ENCODE measurements at regions not wholly inside any gene's neighbourhood (a gene's known extent, or its start where the extent isn't known, plus 50 kb on each side); places are given as distances from the start of the nearest gene placed in this dataset.

DNA sequence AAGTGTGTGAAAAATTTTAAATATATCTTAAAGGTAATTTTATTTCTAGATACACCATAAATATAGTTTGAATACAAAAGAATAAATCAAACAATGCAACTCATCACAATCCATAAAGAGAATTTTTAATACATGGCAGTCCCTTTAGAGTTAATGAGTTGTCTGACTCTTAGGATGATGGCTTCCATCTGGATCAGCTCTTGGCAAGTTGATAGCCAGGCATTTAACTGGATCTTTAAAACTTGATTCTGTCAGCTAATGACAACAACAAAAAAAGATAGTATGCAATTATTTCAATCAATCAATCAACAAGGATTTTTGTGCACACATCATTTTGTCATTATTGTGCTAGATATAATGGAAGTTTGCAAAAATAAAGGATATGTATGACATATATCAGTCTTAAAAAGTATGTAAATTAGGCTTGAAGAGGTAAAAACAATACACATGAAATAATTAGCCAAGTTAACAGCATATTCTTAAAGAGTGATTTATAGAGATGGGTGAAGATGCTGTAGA is 174.9 kb upstream of the PCDH18 start:
- no peak for DNase-seq
- H3K27me3 ChIP-seq = no peaks in the 10 kb centered on the region
- intact Hi-C loops (cut with DNase I; ENCODE audit: low total_unique reads) = no loop called here
- H3K4me3 ChIP-seq = no peak overlapping the region
- no peak overlapping the region for H3K27ac ChIP-seq
- no peaks in the 10 kb centered on the region for H3K36me3 ChIP-seq (ENCODE audit: low read depth, missing control alignments)
- no peaks in the 10 kb centered on the region for H3K9me3 ChIP-seq
- TF ChIP-seq, protein P1, sequence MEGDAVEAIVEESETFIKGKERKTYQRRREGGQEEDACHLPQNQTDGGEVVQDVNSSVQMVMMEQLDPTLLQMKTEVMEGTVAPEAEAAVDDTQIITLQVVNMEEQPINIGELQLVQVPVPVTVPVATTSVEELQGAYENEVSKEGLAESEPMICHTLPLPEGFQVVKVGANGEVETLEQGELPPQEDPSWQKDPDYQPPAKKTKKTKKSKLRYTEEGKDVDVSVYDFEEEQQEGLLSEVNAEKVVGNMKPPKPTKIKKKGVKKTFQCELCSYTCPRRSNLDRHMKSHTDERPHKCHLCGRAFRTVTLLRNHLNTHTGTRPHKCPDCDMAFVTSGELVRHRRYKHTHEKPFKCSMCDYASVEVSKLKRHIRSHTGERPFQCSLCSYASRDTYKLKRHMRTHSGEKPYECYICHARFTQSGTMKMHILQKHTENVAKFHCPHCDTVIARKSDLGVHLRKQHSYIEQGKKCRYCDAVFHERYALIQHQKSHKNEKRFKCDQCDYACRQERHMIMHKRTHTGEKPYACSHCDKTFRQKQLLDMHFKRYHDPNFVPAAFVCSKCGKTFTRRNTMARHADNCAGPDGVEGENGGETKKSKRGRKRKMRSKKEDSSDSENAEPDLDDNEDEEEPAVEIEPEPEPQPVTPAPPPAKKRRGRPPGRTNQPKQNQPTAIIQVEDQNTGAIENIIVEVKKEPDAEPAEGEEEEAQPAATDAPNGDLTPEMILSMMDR (IDR thresholded peaks at IDR 0.05) = no peak
- TF ChIP-seq POLR2A (IDR thresholded peaks at IDR 0.05) = no peak
- H3K4me1 ChIP-seq = peaks cover 9% of the 10 kb centered on the region

DNA sequence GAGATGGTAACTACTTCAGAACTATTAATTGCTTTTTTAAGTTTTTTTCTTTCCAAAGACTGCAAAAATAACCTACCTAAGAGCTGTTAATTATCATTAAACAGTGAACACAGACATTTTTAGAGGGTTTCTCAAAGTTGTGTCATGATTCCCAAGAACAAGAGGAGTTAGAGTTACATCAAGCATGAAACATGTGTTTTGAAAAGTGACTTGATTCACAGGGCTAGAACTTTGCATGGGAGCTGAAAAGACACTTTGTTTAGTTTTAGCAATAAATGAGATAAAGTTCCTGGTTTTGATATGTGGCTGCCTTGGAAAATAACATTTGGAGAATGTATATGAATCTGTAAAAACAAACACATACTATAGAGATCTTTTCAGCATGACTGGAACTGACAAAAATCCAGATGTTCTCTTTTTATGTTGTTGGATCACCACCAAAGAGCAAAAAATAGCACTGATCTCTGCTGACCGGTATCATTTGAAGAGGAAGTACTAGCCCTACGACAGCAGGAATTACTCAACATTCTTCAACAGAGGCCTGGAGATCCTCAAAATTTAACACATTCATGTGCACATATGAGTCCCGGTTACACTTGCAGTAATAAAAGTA is 173.0 kb upstream of the PCDH18 start:
- no peaks in the 10 kb centered on the region for H3K27me3 ChIP-seq
- H3K27ac ChIP-seq = peak overlapping the region in 1 of 2 donors; percentile 7
- intact Hi-C loops (cut with DNase I; ENCODE audit: low total_unique reads) = no loop called here
- H3K4me1 ChIP-seq = peaks cover 9% of the 10 kb centered on the region
- no peak overlapping the region for H3K4me3 ChIP-seq
- TF ChIP-seq POLR2A (IDR thresholded peaks at IDR 0.05) = no peak
- TF ChIP-seq, protein P1 (IDR thresholded peaks at IDR 0.05) = no peak
- H3K36me3 ChIP-seq (ENCODE audit: low read depth, missing control alignments) = no peaks in the 10 kb centered on the region
- no peak for DNase-seq
- no peaks in the 10 kb centered on the region for H3K9me3 ChIP-seq
- 37 to 41% methylated on average over 3 of the region's 3 CpGs for WGBS, 2 donors

DNA sequence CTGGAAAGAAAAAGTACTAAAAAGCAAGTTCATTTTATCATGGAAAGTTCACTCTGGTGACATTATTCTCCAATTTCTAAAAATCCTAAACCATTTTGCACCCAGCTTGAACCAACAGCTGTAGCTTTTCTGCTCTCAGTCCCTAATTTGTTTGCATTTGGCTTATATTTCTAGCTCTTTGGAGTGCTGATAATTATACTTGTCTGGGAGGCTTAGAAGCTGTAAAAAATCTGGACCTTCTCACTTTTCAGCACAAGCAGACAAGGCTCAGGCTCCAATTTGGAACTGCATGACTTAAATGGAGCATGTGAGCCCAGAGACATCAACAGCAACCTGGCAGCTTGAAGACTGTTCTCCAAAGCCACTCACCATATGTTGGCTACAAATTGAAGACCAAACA is 170.9 kb upstream of the PCDH18 start:
- Histone ChIP-seq H3K27me3 (no peaks in the 10 kb centered on the region), H3K4me1 (peaks cover 9% of the 10 kb centered on the region), H3K27ac (peak overlapping the region; percentile 22 to 27), H3K9me3 (no peaks in the 10 kb centered on the region), H3K36me3 (ENCODE audit: low read depth, missing control alignments) (no peaks in the 10 kb centered on the region), H3K4me3 (no peak overlapping the region)
- intact Hi-C loops (cut with DNase I; ENCODE audit: low total_unique reads) = no loop called here
- TF ChIP-seq, protein P1 (IDR thresholded peaks at IDR 0.05) = no peak
- no peak for TF ChIP-seq POLR2A (IDR thresholded peaks at IDR 0.05)
- no peak for DNase-seq

DNA sequence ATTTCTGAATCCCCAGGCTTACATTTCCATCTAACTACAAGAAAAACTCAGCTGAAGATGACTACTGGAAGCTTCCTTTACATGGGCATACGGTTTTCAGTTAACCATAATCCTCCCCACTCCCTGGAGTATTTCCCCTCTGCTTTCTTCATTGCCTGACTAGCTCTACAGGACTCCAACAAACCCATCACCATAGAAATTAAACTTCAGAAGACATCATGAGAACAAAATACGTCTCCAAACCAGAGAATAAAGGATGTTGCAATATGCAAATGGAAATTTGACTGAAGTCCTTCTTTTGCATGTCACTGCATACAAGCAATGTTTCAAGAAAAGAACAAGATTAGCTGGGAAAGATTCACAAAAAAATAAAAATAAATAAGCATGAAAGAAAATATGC is 170.2 kb upstream of the PCDH18 start:
- H3K4me1 ChIP-seq = peaks cover 9% of the 10 kb centered on the region
- WGBS, 2 donors = 67 to 75% methylated on average over 2 of the region's 2 CpGs
- no peak for DNase-seq
- no peak overlapping the region for H3K27ac ChIP-seq
- H3K4me3 ChIP-seq = no peak overlapping the region
- no peak for TF ChIP-seq POLR2A (IDR thresholded peaks at IDR 0.05)
- TF ChIP-seq, protein P1 (IDR thresholded peaks at IDR 0.05) = no peak
- no peaks in the 10 kb centered on the region for H3K9me3 ChIP-seq
- intact Hi-C loops (cut with DNase I; ENCODE audit: low total_unique reads) = no loop called here
- no peaks in the 10 kb centered on the region for H3K27me3 ChIP-seq
- H3K36me3 ChIP-seq (ENCODE audit: low read depth, missing control alignments) = no peaks in the 10 kb centered on the region

DNA sequence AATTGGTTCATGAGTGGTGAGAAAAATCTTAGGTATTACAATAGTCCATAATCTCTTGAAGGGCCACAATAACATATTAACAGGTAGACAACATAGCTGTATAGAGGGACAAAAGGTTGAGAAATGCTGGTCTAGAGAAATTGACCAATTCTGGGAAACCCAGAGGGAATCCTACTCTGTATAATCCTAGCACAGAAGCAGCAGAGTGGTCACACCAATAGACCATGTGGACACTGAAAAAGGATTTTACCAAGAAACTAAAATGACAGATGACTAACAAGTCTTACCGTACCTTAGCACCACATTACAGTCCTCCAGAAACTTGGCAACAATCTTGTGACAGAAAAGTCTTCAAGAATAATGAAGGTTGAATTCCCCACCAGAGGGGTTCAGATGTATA is 169.1 kb upstream of the PCDH18 start:
- Histone ChIP-seq H3K9me3 (no peaks in the 10 kb centered on the region), H3K4me1 (peaks cover 9% of the 10 kb centered on the region), H3K27ac (no peak overlapping the region), H3K36me3 (ENCODE audit: low read depth, missing control alignments) (no peaks in the 10 kb centered on the region), H3K27me3 (no peaks in the 10 kb centered on the region), H3K4me3 (no peak overlapping the region)
- WGBS, 2 donors = 92 to 100% methylated on average over 1 of the region's 1 CpG
- TF ChIP-seq POLR2A (IDR thresholded peaks at IDR 0.05) = no peak
- TF ChIP-seq, protein P1 (IDR thresholded peaks at IDR 0.05) = no peak
- no peak for DNase-seq
- intact Hi-C loops (cut with DNase I; ENCODE audit: low total_unique reads) = no loop called here

All from testis (tissue), 2 donors.